Activated naive CD8-positive, alpha-beta T cell treated with anti-CD3 and anti-CD28 coated beads, Interleukin-2, amount 50 U/mL, for 16 hours (primary cell): ENCODE measurements at regions not wholly inside any gene's neighbourhood (a gene's known extent, or its start where the extent isn't known, plus 50 kb on each side); places are given as distances from the start of the nearest gene placed in this dataset.
"Not testable (repeated sequence)": the region's sequence is repeated elsewhere in the genome, so short reads cannot be mapped to it uniquely, and the experiment has no call there.

Source experiments
- DNase-seq: peaks from one replicate; pipeline ENCODE4 v3.0.0-alpha.2; 2020; ENCODE audit warnings: low read depth, low spot score

- no peak for DNase-seq
Measured at GRCh38 chr5:108588323-108588722, 159.4 kb upstream of the FER start.

DNA sequence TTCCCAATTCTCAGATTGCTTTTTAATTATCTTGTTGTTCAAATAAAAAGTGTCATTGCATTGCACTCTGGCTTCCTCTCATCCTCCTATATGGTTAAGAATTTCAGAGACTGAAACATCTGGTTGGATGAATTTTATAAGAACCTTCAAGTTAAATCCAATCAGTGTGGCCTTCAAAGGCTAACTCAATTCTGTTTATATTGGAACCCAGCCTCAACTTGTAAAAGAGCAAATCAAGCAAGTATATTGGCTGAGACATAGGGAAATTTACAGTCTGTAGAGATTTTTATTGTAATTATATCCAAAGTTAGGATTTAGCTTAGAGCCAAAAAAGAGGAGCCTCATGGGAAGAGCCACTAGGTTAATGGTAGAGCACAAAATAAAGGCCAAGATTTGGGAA, 159.9 kb upstream of the FER start:
- no peak for DNase-seq

GRCh38 chr5:108581026-108581425, 166.7 kb upstream of the FER start:
- DNase-seq, result no peak

DNA sequence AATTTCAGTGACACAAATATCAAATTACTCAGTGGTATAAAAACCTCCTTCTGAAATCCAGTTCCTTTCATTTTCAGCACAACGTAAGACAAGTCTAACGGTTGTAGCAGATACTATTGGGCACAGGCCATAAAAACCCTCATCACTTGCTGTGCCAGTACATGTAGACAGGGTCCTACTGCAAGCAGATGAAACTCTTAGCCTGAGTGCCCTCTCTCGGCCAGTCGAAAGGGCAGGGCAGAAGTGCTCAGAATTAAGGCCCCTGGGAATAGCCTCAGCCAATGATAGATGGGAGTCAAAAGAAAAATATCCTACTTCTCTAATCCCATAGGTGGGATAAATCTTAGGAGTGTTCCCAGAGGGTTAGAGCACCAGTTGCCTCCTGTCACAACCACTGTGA, 168.5 kb upstream of the FER start:
- no peak for DNase-seq

DNA sequence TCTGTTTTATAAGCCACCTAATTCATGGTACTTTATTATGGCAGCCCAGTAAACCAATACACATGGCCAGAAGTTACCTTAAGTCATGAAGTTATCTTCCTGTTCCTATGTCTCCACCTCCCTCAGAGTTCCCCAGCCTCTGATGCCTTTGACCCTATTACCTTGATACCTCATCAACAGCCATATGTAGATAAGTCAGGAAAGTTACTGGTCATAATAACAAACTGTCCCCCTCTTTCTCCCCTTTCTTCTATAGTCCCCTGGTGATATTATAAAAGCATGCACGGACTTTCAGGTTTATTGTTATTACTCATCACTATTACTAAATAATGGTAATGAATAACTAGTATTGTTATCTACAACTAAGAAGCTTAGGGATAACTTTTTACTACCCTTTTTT, 168.9 kb upstream of the FER start:
- DNase-seq, result no peak

GRCh38 chr5:108567429-108567828, 180.3 kb upstream of the FER start:
- no peak for DNase-seq

GRCh38 chr5:108564441-108564840, 182.5 kb upstream of the FBXL17 start:
- no peak for DNase-seq

DNA sequence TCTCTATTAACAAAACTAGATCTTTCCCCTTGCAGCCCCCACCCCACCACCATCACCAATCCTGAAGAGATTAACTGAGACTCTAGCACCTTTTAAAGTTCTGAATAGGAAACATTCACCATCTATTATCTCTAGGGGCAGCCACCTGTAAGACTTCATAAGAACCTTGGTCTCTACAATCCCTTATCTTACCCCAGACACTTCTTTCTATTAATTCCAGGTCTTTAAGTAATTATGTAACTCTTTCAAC, 180.2 kb upstream of the FBXL17 start:
- no peak for DNase-seq

GRCh38 chr5:108561416-108562204, 179.7 kb upstream of the FBXL17 start:
- no peak for DNase-seq

DNA sequence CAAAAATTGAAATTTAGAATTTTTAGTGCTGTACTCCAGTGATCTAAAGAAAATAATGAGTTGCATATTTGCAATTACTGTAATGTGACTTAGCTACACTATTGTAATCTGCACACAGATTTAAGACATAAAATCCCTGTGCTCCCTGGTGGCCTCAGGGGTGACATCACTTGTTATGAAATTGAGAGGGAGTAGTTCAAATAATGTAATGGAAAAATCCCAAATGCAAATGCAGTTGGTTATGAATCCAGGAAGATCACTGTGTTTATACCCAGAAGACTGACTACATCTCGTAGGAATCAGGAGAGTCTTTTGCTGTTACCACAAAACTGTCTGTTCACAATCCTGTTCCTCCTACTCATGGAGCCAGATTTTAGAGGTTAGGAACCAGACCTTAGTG, 178.7 kb upstream of the FBXL17 start:
- DNase-seq, result no peak

- no peak for DNase-seq
Measured at GRCh38 chr5:108560166-108560565, 178.3 kb upstream of the FBXL17 start.

GRCh38 chr5:108558840-108559239, 176.9 kb upstream of the FBXL17 start:
- DNase-seq, result not testable (repeated sequence)

- DNase-seq, result not testable (repeated sequence)
Measured at GRCh38 chr5:108558142-108558541, 176.2 kb upstream of the FBXL17 start.

DNA sequence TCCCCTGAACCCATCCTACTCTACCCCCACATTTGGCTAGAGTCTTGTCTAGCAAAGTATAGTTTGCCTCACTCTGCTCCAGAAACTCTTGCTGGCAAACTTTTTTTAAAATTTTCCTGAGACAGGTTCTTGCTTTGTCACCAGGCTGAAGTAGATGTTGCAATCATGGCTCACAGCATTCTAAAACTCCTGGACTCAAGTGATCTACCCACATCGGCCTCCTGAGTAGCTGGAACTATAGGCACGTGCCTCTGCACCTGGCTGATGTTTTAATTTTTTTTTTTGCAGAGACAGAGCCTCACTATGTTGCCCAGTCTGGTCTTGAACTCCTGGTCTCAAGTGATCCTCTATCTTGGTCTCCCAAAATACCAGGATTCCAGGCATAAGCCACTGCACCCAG, 175.8 kb upstream of the FBXL17 start:
- no peak for DNase-seq

- DNase-seq, result no peak
Measured at GRCh38 chr5:108556441-108557145, 174.7 kb upstream of the FBXL17 start.

- no peak for DNase-seq
Measured at GRCh38 chr5:108548684-108549596, 167.0 kb upstream of the FBXL17 start.

DNA sequence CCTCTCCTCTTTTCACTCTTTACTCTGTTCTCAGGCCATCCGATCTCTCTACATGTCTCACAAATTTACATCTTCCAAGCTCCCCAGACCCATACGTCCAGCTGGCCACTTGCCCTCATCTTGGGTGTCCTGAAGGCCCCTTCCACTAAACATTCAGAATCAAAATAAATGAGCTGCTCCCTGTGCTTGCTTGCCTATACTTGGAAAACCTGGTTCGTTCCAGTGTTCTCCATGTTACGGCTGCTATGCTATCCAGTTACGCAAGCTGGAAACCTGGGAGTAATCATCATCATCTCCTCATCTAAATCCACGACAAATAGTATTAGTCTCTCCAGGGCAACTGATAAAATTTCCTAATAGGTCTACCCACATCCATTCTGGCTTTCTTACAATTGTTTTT, 165.0 kb upstream of the FBXL17 start:
- no peak for DNase-seq

GRCh38 chr5:108545301-108545700, 163.4 kb upstream of the FBXL17 start:
- DNase-seq, result no peak

GRCh38 chr5:108543486-108543885, 161.6 kb upstream of the FBXL17 start:
- DNase-seq, result no peak

DNA sequence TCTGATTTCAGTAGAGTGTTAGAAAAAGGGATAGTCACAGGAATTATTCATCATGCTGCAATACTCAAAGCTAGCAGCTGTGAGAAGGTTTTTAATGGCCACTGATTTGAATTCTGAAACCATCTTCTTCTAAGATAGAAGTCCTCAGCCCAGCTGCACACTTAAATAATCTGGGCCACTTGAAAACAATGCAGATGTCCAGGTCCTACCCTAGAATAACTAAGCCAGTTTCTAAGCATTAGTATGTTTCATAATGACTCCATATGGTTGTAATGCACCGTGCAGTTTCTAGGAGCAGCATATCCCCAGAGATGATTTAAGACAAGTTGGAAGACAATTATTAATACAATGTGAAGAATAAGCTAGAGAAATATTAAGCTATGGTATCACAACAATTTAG, 159.9 kb upstream of the FBXL17 start:
- no peak for DNase-seq

- DNase-seq, result no peak
Measured at GRCh38 chr5:108536321-108536720, 154.4 kb upstream of the FBXL17 start.

DNA sequence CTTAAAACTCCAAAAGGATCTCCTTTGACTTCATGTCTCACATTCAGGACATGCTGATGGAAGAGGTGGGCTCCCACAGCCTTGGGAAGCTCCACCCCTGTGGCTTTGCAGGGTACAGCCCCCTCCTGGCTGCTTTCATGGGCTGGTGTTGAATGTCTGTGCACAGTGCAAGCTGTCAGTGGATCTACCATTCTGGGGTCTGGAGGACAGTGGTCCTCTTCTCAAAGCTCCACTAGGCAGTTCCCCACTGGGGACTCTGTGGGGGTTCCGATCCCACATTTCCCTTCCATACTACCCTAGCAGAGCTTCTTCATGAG, 150.2 kb upstream of the FBXL17 start:
- DNase-seq, result not testable (repeated sequence)
